Activated CD4-positive, alpha-beta T cell treated with anti-CD3 and anti-CD28 coated beads, Interleukin-2, Interleukin-4, amounts not matched to agents 100 ng/mL and 50 ng/mL, durations not matched to agents 16 hours and 8 hours (primary cell): ENCODE measurements at regions not wholly inside any gene's neighbourhood (a gene's known extent, or its start where the extent isn't known, plus 50 kb on each side); places are given as distances from the start of the nearest gene placed in this dataset.
"Not testable (repeated sequence)": the region's sequence is repeated elsewhere in the genome, so short reads cannot be mapped to it uniquely, and the experiment has no call there.

Experiments used
- DNase-seq: peaks from one replicate; pipeline ENCODE4 v3.0.0-alpha.2; 2020; ENCODE audit warnings: low spot score

GRCh38 chr9:2497666-2498400, 123.8 kb upstream of the VLDLR start:
- DNase-seq = no peak

- no peak for DNase-seq
Observed at GRCh38 chr9:2502210-2502609, 119.4 kb upstream of the VLDLR start.

- no peak for DNase-seq
Observed at GRCh38 chr9:2502760-2503159, 118.8 kb upstream of the VLDLR start.

GRCh38 chr9:2506321-2506720, 115.3 kb upstream of the VLDLR start:
- no peak for DNase-seq

- DNase-seq = no peak
Observed at GRCh38 chr9:2523591-2523990, 98.0 kb upstream of the VLDLR start.

- DNase-seq = no peak
Observed at GRCh38 chr9:2524601-2525000, 97.0 kb upstream of the VLDLR start.

- no peak for DNase-seq
Observed at GRCh38 chr9:2525147-2525546, 96.4 kb upstream of the VLDLR start.

GRCh38 chr9:2526071-2526828, 95.3 kb upstream of the VLDLR start:
- DNase-seq = no peak

- no peak for DNase-seq
Observed at GRCh38 chr9:2531481-2531880, 90.1 kb upstream of the VLDLR start.

- no peak for DNase-seq
Observed at GRCh38 chr9:2536511-2536910, 85.1 kb upstream of the VLDLR start.

GRCh38 chr9:2545881-2546490, 75.6 kb upstream of the VLDLR start:
- DNase-seq = no peak

GRCh38 chr9:2555899-2556600, 65.5 kb upstream of the VLDLR start:
- DNase-seq = not testable (repeated sequence)

GRCh38 chr9:2557693-2558092, 63.9 kb upstream of the VLDLR start:
- no peak for DNase-seq

- DNase-seq = no peak
Observed at GRCh38 chr9:2559192-2560152, 62.1 kb upstream of the VLDLR start.

GRCh38 chr9:2560180-2560579, 61.4 kb upstream of the VLDLR start:
- DNase-seq = no peak

- no peak for DNase-seq
Observed at GRCh38 chr9:2565676-2566340, 55.8 kb upstream of the VLDLR start.

- no peak for DNase-seq
Observed at GRCh38 chr9:2567922-2568321, 53.7 kb upstream of the VLDLR start.

- DNase-seq = no peak
Observed at GRCh38 chr9:2568689-2569088, 52.9 kb upstream of the VLDLR start.

- DNase-seq = peak; percentile 21
Observed at GRCh38 chr9:2570615-2571479, 50.7 kb upstream of the VLDLR start.
